ENCODE measurements at regions not wholly inside any gene's neighbourhood (a gene's known extent, or its start where the extent isn't known, plus 50 kb on each side); places are given as distances from the start of the nearest gene placed in this dataset.

DNA sequence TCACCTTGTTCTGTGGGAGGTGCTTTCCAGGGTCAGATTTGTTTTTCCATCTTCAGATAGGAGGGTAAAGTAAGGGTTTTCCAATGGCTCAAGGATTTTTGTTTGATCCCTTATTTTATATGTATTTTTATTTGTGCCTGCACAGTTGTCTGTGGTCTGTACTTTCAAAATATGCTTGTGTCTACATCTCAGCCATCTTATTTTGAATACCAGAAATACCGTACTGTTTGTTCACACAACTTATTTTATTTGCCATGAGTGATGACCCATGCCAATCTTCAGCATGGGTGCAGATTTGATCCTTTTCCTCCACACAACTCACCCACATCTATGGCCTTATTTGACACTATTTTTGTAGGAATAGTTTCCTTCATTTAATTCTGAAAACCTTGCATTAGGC is 72.2 kb upstream of the PTCHD4 start:
- Histone ChIP-seq H2BK12ac (ENCODE audit: insufficient read length, low read depth, low read length) (no peak overlapping the region), H3K4me2 (ENCODE audit: insufficient read depth, insufficient read length, low read length) (no peak overlapping the region), H2BK120ac (ENCODE audit: low read depth, low read length, poor library complexity, severe bottlenecking) (no peak overlapping the region), H3K9ac (ENCODE audit: extremely low read depth, insufficient read length, low read length) (no peak overlapping the region), H3K14ac (ENCODE audit: insufficient read depth, low read length) (no peak overlapping the region), H4K91ac (ENCODE audit: insufficient read length, low read depth, low read length) (no peak overlapping the region), H3K9me3 (ENCODE audit: control insufficient read depth, low read depth, low read length) (no peaks in the 10 kb centered on the region), H3K79me1 (ENCODE audit: insufficient read depth, low read depth, low read length, poor library complexity, severe bottlenecking) (no peaks in the 10 kb centered on the region), H3K4me1 (ENCODE audit: insufficient read depth, low read length) (no peaks in the 10 kb centered on the region), H2AFZ (ENCODE audit: low read length) (no peak overlapping the region), H4K20me1 (ENCODE audit: control insufficient read depth, insufficient read depth, insufficient read length) (no peaks in the 10 kb centered on the region), H2BK5ac (ENCODE audit: insufficient read length, low read length) (no peak overlapping the region), H2AK5ac (ENCODE audit: insufficient read length, low read length) (no peak overlapping the region), H3K79me2 (ENCODE audit: insufficient read depth, low read length) (no peaks in the 10 kb centered on the region), H3T11ph (ENCODE audit: low read length) (no peak overlapping the region), H3K18ac (ENCODE audit: insufficient read length, low read depth, low read length) (no peak overlapping the region), H3K27me3 (ENCODE audit: insufficient read depth, low read length) (no peaks in the 10 kb centered on the region), H4K8ac (replicated peaks; ENCODE audit: insufficient read length, low read depth, low read length) (no peak overlapping the region), H2BK20ac (ENCODE audit: low read depth, low read length, poor library complexity, severe bottlenecking) (no peak overlapping the region), H3K23me2 (ENCODE audit: insufficient read length, low read depth, low read length, poor library complexity, severe bottlenecking) (no peaks in the 10 kb centered on the region), H3K56ac (ENCODE audit: insufficient read length, low read depth, low read length) (no peak overlapping the region), H2BK15ac (ENCODE audit: low read depth, low read length) (no peak overlapping the region), H3K4ac (ENCODE audit: low read depth, low read length) (no peak overlapping the region), H3K23ac (ENCODE audit: insufficient read length, low read depth, low read length) (no peak overlapping the region), H3K27ac (ENCODE audit: insufficient read length, low read depth, low read length) (no peak overlapping the region), H4K5ac (ENCODE audit: insufficient read length, low read depth, low read length) (no peak overlapping the region)
- Mint-ChIP-seq H3K36me3 (ENCODE audit: insufficient read depth in 1 of 3, low read depth in 3 of 3) (no peaks in the 10 kb centered on the region), H3K4me1 (peaks cover 4 to 10% of the 10 kb centered on the region in 2 experiments; a peak in 3 of 4 replicates), H3K27me3 (ENCODE audit: low read depth) (no peaks in the 10 kb centered on the region), H3K4me3 (no peak overlapping the region), H3K27ac (no peak overlapping the region), H3K9me3 (no peaks in the 10 kb centered on the region)
- DNase-seq, result no peak
- WGBS (ENCODE audit: extremely low coverage, insufficient read length, low lambda C conversion rate), result no CpG with 5 or more reads among the region's 1 CpG
- TF ChIP-seq, protein P1, sequence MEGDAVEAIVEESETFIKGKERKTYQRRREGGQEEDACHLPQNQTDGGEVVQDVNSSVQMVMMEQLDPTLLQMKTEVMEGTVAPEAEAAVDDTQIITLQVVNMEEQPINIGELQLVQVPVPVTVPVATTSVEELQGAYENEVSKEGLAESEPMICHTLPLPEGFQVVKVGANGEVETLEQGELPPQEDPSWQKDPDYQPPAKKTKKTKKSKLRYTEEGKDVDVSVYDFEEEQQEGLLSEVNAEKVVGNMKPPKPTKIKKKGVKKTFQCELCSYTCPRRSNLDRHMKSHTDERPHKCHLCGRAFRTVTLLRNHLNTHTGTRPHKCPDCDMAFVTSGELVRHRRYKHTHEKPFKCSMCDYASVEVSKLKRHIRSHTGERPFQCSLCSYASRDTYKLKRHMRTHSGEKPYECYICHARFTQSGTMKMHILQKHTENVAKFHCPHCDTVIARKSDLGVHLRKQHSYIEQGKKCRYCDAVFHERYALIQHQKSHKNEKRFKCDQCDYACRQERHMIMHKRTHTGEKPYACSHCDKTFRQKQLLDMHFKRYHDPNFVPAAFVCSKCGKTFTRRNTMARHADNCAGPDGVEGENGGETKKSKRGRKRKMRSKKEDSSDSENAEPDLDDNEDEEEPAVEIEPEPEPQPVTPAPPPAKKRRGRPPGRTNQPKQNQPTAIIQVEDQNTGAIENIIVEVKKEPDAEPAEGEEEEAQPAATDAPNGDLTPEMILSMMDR (conservative IDR thresholded peaks at IDR 0.05), result no peak

All from H9 (cell line).